GM19452 (cell line): ENCODE measurements at regions not wholly inside any gene's neighbourhood (a gene's known extent, or its start where the extent isn't known, plus 50 kb on each side); places are given as distances from the start of the nearest gene placed in this dataset.

ENCODE experiments used
- ATAC-seq: cut with Tn5 transposase; IDR thresholded peaks from one replicate; pipeline ENCODE4 v1.9.1; 2021; ENCODE audit not compliant: unreplicated experiment

DNA sequence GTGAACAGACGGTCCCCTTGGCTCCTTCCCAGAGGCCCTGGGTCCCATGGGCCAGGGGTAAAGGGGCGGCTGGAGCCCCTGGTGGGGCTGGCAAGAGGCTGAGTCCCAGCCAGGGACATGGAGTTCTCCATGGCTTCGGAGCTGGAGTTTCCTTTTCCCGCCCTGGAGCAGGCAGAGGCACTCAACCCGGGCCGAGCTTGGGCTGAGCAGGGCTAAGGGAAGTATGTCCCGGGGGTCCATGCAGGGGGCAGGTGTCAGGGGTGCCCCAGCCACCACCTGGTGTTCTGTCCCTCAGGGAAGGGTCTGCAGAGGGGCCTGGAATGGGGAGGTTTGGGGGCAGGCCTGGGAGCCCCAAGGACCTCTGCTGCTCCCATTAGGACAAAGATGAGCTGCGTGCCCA is 54.0 kb upstream of the TPM4 start:
- no peak for ATAC-seq

DNA sequence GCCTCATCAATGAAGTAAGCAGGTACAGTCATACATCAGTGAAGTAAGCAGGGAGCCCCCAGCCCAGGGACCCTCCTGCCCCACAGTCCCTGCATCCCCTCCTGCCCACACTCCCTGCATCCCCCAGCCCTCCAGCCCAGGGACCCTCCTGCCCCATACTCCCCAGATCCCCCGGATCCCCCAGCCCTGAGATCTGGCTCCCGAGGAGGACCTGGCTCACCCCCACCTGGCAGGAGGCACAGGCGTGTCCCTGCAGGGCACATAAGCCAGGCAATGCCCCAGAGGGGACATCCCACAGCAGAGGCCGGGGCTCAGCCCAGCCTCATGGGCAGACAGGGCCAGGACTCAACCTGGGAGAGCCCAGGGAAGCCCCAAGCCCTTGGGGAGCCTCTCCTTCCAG is 53.6 kb upstream of the TPM4 start:
- ATAC-seq, result no peak

DNA sequence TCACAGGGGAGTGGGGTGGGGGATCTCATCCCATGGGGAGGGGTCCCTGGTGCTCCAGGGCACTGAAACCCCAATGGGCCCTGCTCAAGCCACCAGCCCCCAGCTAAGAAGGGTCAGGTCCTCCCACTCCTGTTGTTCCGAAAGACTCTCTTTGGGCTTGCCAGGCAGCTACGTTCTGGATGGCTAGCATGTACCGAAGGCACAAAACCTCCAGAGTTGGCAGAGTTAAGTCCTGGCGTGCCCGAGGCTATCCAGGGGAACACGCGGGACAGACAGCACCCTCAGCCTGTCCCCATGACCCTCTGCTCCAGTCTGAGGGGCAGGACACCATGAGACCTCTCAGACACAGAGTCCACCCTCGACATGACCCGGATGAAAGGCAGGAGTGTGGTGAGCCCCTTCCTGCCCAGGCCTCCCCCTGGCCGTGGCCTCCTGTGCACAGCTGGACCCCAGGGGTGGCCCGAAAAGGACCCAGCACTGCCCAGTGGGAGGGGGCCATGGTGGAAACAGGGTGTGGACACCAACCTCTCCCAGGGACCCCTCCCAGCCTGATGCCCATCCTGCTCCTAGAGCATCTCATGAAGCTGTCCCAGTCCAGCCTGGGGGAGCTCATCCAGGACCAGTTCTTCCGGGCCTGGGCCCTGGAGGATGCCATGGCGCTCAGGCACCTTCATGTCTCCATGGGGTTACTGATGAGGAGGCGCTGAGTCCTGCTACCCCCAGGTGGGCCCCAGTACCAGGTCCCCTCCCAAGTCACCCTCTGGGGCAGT is 53.0 kb upstream of the TPM4 start:
- no peak for ATAC-seq

DNA sequence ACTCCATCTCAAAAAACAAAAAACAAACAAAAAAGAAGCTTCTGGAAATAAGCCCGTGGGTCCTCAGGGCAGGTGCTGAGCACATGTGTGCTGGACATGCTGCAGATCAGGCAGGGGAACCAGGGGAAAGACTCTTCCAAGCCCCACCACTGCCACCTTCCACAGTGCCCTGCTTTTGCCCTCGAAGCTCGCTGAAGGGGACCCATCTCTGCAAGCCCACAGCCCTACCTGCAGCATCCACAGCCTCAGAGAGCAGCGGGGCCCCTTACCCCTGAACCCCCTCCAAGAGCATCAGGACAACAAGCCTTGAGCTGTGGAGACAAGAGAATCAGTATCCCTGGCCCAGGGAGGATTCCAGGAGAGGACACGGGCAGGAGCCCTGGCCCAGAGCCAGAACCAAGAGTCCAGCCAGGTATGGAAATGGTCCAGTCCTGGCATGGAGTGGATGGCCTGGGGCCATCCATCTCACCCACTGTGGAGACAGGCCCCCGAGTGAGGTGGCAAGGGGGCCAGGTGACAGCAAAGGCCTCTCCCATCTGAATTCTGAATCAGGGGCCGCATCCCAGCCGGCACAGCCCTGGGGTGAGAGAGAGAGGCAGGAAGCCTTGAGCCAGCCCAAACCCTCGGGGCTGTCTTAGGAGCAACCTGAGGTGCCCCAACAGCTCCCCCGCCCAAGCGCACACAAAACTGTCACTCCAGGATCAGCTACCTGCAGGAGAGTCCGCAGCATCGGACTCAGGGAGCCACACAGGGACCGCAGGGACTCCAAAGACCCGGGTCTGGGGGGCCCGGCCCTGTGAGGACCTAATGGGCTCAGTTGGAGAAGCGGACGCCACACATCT is 51.8 kb upstream of the TPM4 start:
- no peak for ATAC-seq

DNA sequence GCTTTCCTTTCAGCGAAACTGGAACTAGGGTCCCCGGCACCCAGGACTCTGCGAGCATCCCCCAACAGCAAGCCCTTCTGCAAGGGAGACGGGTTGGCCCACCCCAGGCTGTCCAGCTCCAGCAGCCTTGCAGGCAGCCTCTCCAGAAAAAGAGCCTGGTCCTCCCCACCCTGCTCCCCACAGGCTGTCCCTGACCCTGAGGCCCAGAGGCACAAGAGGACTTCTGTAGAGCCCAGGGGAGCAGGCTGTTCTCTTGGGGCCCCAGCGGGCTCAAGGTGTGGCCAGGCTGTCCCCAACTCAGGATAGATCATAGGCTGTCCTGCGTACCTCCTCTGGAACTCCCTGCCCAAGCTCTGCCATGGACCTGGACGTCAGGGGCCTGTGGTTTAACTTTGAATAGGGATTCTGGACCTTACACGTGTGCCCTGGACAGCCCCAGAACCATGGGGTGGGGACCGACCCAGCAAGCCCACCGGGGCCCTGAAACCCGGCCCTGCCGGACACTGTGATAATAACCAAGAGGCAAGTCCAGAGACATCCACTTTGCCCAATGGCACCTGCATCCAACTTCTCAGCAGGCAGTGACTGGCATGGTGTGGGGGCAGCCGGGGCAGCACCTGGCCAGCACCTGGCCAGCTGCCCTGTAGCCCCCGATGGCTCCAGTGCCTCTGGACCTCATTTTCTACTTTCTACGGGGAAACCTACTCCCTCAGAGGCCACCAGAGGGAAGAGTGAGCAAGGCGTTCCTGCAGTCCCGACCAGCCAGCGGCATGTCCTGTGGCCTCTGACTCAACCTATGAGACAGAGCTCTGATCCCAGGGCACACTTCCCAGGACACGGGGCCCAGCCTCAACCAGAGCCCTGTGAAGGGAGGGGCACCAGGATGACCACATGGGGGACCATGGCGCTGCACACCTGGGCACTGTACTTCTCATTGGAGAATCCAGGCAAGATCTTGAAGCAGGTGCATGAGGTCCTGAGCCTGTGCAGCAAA is 50.9 kb upstream of the TPM4 start:
- no peak for ATAC-seq

DNA sequence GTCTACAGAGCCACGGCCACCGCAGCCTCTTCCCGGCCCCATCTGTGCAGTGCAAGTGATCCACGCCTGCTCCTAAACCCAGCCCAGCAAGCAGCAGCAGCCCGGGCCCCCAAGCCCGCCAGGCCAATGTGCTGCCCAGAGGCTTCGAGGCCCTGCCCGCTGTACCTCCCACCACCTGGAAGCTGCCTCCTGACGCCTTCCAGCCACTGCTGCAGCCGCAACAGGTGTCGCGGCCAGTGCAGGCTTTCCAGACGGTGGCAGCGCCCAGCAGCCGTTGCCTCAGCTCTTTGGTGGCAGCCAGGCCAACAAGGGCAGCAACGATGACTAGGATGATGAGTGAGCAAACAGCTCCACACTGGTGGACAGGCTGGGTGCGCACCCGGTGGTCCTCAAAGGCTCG is 50.2 kb upstream of the TPM4 start:
- no peak for ATAC-seq
